ENCODE measurements at regions not wholly inside any gene's neighbourhood (a gene's known extent, or its start where the extent isn't known, plus 50 kb on each side); places are given as distances from the start of the nearest gene placed in this dataset.

DNA sequence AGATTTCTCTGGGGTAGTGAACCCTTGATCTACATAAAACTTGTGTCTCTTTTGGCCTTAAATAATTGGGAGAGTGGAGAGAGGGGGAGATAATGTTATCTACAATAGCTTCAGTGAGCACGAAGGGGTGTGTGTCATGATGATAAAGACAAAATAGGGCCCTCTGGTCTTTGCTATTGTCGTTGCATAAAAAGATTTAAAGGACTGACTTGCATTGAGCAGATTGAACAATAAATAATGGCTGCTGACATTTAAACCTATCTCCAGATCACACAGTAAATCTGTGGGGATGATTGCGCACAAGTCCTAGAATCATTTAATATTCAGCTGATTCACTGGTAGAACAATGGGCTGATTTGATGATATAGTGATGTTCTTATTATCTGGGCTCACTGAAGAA is 71.3 kb upstream of the GAP43 start:
- TF ChIP-seq ESRRA (IDR thresholded peaks at IDR 0.05; ENCODE audit: low read length), result no peak
- no peak for TF ChIP-seq NFYB (IDR thresholded peaks at IDR 0.05; ENCODE audit: insufficient read depth, low read depth, low read length)
- no peak for TF ChIP-seq EGR1 (IDR thresholded peaks at IDR 0.05; ENCODE audit: borderline replicate concordance in 1 of 2, low read depth in 2 of 2, low read length in 2 of 2)
- TF ChIP-seq, protein P1, sequence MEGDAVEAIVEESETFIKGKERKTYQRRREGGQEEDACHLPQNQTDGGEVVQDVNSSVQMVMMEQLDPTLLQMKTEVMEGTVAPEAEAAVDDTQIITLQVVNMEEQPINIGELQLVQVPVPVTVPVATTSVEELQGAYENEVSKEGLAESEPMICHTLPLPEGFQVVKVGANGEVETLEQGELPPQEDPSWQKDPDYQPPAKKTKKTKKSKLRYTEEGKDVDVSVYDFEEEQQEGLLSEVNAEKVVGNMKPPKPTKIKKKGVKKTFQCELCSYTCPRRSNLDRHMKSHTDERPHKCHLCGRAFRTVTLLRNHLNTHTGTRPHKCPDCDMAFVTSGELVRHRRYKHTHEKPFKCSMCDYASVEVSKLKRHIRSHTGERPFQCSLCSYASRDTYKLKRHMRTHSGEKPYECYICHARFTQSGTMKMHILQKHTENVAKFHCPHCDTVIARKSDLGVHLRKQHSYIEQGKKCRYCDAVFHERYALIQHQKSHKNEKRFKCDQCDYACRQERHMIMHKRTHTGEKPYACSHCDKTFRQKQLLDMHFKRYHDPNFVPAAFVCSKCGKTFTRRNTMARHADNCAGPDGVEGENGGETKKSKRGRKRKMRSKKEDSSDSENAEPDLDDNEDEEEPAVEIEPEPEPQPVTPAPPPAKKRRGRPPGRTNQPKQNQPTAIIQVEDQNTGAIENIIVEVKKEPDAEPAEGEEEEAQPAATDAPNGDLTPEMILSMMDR (IDR thresholded peaks at IDR 0.05 in 2 of 3, conservative IDR thresholded peaks at IDR 0.05 in 1 of 3; ENCODE audit: control insufficient read depth in 2 of 3, extremely low read depth in 1 of 3, insufficient read depth in 1 of 3, low read depth in 3 of 3, low read length in 3 of 3), result no peak
- no peak for TF ChIP-seq POLR2AphosphoS5 (IDR thresholded peaks at IDR 0.05; ENCODE audit: low read length)
